Neural cell (in vitro differentiated cells): ENCODE measurements at regions not wholly inside any gene's neighbourhood (a gene's known extent, or its start where the extent isn't known, plus 50 kb on each side); places are given as distances from the start of the nearest gene placed in this dataset.

ENCODE experiments used
- CTCF ChIP-seq: fragments of 450-650 bp; IDR thresholded peaks from 2 replicates; pipeline ENCODE4 v1.5.1; 2014; ENCODE audit warnings: antibody characterized with exemption, mild to moderate bottlenecking, moderate library complexity; ENCODE audit not compliant: poor library complexity, severe bottlenecking
- EP300 ChIP-seq: fragments of 450-650 bp; conservative IDR thresholded peaks from 2 replicates; pipeline ENCODE4 v1.6.1; 2014; ENCODE audit warnings: antibody characterized with exemption, mild to moderate bottlenecking, moderate library complexity; ENCODE audit not compliant: poor library complexity, severe bottlenecking
- EZH2 ChIP-seq: fragments of 200-600, 300-800 bp; shearing (Covaris generic), sonication (generic); IDR thresholded peaks from 2 replicates; pipeline ENCODE4 v1.6.1; 2014; ENCODE audit warnings: antibody characterized with exemption, low read length, borderline replicate concordance, mild to moderate bottlenecking; ENCODE audit not compliant: insufficient read depth, poor library complexity, severe bottlenecking
- MXI1 ChIP-seq: fragments of 450-650 bp; conservative IDR thresholded peaks from 2 replicates; pipeline ENCODE4 v1.6.1; 2014; ENCODE audit warnings: antibody characterized with exemption, mild to moderate bottlenecking; ENCODE audit not compliant: poor library complexity, severe bottlenecking
- POLR2AphosphoS5 ChIP-seq: IDR thresholded peaks from 2 replicates; pipeline ENCODE4 v1.6.1; 2012
- RAD21 ChIP-seq: fragments of 450-650 bp; conservative IDR thresholded peaks from 2 replicates; pipeline ENCODE4 v1.6.1; 2014; ENCODE audit warnings: antibody characterized with exemption, mild to moderate bottlenecking, moderate library complexity
- REST ChIP-seq: IDR thresholded peaks from 2 replicates; pipeline ENCODE4 v1.6.1; 2012; ENCODE audit warnings: borderline replicate concordance
- SMC3 ChIP-seq: fragments of 450-650 bp; conservative IDR thresholded peaks from 2 replicates; pipeline ENCODE4 v1.6.1; 2014; ENCODE audit warnings: antibody characterized with exemption, mild to moderate bottlenecking, moderate library complexity; ENCODE audit not compliant: poor library complexity
- TAF1 ChIP-seq: IDR thresholded peaks from 2 replicates; pipeline ENCODE4 v1.6.1; 2012; ENCODE audit warnings: low read depth

GRCh38 chr17:65446043-65446442, 115.4 kb downstream of the AXIN2 start:
- no peak for TF ChIP-seq CTCF
- TF ChIP-seq TAF1, result no peak
- no peak for TF ChIP-seq EZH2
- no peak for TF ChIP-seq SMC3
- no peak for TF ChIP-seq REST
- no peak for TF ChIP-seq MXI1
- TF ChIP-seq EP300, result no peak
- no peak for TF ChIP-seq POLR2AphosphoS5
- no peak for TF ChIP-seq RAD21
